Mesothelial cell of epicardium (in vitro differentiated cells): ENCODE measurements at regions not wholly inside any gene's neighbourhood (a gene's known extent, or its start where the extent isn't known, plus 50 kb on each side); places are given as distances from the start of the nearest gene placed in this dataset.

Experiments used
- DNase-seq, 2 experiments: peaks; one replicate each; pipeline ENCODE4 v3.0.0; 2021; ENCODE audit warnings: low spot score in 2 of 2; ENCODE audit not compliant: unreplicated experiment in 2 of 2
- H3K27ac Mint-ChIP-seq: 2 replicates; pipeline ENCODE4 v1.8.0; 2021; ENCODE audit warnings: mixed read lengths
- H3K27me3 Mint-ChIP-seq: 2 replicates; pipeline ENCODE4 v1.8.0; 2021; ENCODE audit warnings: low read depth, mixed read lengths
- H3K36me3 Mint-ChIP-seq: 2 replicates; pipeline ENCODE4 v1.8.0; 2021; ENCODE audit warnings: mixed read lengths
- H3K4me1 Mint-ChIP-seq: 2 replicates; pipeline ENCODE4 v1.8.0; 2021; ENCODE audit warnings: mixed read lengths
- H3K4me3 Mint-ChIP-seq: 2 replicates; pipeline ENCODE4 v1.8.0; 2021; ENCODE audit warnings: mild to moderate bottlenecking, moderate library complexity, mixed read lengths
- H3K9me3 Mint-ChIP-seq: 2 replicates; pipeline ENCODE4 v1.8.0; 2021; ENCODE audit warnings: mixed read lengths
- CTCF ChIP-seq: fragments of 200-600 bp; sonication (generic); IDR thresholded peaks from one replicate; pipeline ENCODE4 v1.5.0; 2021; ENCODE audit warnings: antibody characterized with exemption; ENCODE audit not compliant: unreplicated experiment

DNA sequence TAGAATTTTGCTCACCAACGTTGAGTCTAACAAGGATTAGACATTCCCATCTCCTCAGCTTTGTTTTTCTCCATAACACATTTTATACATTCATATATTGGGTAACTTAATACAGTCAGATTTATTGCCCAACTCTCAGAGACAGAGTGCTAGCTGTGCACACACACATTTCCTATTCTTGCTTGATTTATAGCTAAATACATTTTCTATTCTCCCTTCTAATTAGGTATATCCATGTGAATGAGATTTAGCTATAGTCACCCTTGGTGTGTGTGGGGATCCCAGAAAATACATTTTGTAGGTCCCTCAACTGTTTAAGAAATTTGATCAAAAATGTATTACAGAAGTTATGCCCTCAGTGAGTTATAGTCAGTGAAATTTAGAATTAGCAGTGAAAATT is 715.4 kb downstream of the NSUN3 start:
- Mint-ChIP-seq H3K4me1 (no peaks in the 10 kb centered on the region), H3K4me3 (no peak overlapping the region), H3K36me3 (no peaks in the 10 kb centered on the region), H3K9me3 (no peaks in the 10 kb centered on the region), H3K27ac (no peak overlapping the region), H3K27me3 (no peaks in the 10 kb centered on the region)
- TF ChIP-seq CTCF = no peak
- DNase-seq = no peak

GRCh38 chr3:94778814-94779494 is 716.1 kb downstream of the NSUN3 start:
- H3K9me3 Mint-ChIP-seq = no peaks in the 10 kb centered on the region
- H3K36me3 Mint-ChIP-seq = no peaks in the 10 kb centered on the region
- DNase-seq = no peak
- no peaks in the 10 kb centered on the region for H3K27me3 Mint-ChIP-seq
- H3K4me1 Mint-ChIP-seq = no peaks in the 10 kb centered on the region
- no peak overlapping the region for H3K4me3 Mint-ChIP-seq
- H3K27ac Mint-ChIP-seq = no peak overlapping the region
- no peak for TF ChIP-seq CTCF

DNA sequence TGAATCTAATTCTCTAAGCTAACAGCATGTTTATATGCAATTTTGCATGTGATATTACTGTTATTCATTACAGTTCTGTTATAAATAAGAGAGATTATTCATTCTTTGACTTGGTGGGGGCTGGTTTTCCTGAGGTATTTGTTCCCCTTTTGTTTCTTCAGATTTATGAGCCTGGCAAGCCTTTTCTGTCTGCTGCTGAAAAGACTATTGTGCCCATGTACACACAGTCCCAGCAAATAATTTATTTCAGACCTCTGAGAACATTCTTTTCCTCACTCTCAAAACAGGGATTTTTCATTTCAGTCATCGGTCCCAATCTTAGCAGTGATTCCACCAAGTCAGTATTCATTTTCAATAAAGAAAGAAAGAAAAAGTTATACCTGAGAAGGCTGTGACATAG is 716.8 kb downstream of the NSUN3 start:
- Mint-ChIP-seq H3K9me3 (no peaks in the 10 kb centered on the region), H3K27ac (no peak overlapping the region), H3K4me3 (no peak overlapping the region), H3K36me3 (no peaks in the 10 kb centered on the region), H3K4me1 (no peaks in the 10 kb centered on the region), H3K27me3 (no peaks in the 10 kb centered on the region)
- TF ChIP-seq CTCF = no peak
- no peak for DNase-seq

GRCh38 chr3:94784274-94784673 is 721.4 kb downstream of the NSUN3 start:
- Mint-ChIP-seq H3K9me3 (no peaks in the 10 kb centered on the region), H3K4me3 (no peak overlapping the region), H3K4me1 (peaks cover 4% of the 10 kb centered on the region), H3K27ac (no peak overlapping the region), H3K27me3 (no peaks in the 10 kb centered on the region), H3K36me3 (no peaks in the 10 kb centered on the region)
- no peak for TF ChIP-seq CTCF
- no peak for DNase-seq

- Mint-ChIP-seq H3K27me3 (no peaks in the 10 kb centered on the region), H3K4me3 (no peak overlapping the region), H3K27ac (no peak overlapping the region), H3K36me3 (no peaks in the 10 kb centered on the region), H3K4me1 (peaks cover 4% of the 10 kb centered on the region), H3K9me3 (no peaks in the 10 kb centered on the region)
- TF ChIP-seq CTCF = no peak
- DNase-seq = no peak
Observed at GRCh38 chr3:94787066-94787465, 724.2 kb downstream of the NSUN3 start.

DNA sequence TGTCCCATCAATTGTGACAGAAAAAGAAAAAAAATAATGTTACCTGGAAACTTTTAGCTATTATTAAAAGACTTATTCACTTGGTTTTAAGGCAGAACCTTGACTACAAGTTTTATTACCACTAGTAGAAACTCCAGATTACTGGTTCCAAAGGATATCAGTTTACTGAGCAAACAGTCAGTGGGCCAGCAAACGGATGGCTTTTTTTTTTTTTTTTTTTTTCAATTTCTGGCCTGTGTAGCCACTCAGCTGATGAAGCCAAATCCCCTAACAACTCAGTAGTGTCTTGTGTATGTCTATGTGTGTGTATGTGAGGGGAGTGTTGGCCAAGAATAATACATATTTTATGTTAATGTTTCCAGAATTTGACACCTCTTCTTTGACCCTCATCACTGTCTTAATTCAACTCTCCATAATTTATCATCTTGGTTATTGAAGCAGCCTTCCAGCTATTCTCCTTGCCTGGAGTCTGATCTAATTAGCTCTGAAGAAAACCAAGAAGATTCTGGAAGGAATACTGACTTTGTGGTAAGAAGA is 724.9 kb downstream of the NSUN3 start:
- Mint-ChIP-seq H3K27me3 (no peaks in the 10 kb centered on the region), H3K4me1 (peaks cover 4% of the 10 kb centered on the region), H3K36me3 (no peaks in the 10 kb centered on the region), H3K27ac (no peak overlapping the region), H3K9me3 (peaks cover 4% of the 10 kb centered on the region), H3K4me3 (no peak overlapping the region)
- no peak for DNase-seq
- no peak for TF ChIP-seq CTCF
